WTC11 (cell line): ENCODE measurements at regions not wholly inside any gene's neighbourhood (a gene's known extent, or its start where the extent isn't known, plus 50 kb on each side); places are given as distances from the start of the nearest gene placed in this dataset.

ENCODE experiments used
- ATAC-seq: fragments of 200-7000 bp; cut with Tn5 transposase; 2 replicates; pipeline ENCODE4 v1.10.0; 2021; ENCODE audit warnings: mild to moderate bottlenecking, moderate library complexity
- CTCF ChIA-PET: fragments of 300-600 bp; sonication (Branson Sonifier 250); formaldehyde crosslinking; loops from one replicate; lab custom pipeline; 2021; ENCODE audit warnings: antibody characterized with exemption; lab: Charles Lee
- POLR2A ChIA-PET: fragments of 350-600 bp; sonication (Branson Sonifier 250); formaldehyde crosslinking; loops from one replicate; lab custom pipeline; 2021; ENCODE audit warnings: antibody characterized with exemption; lab: Charles Lee
- DNase-seq: peaks from one replicate; pipeline ENCODE4 v3.0.0; 2021; ENCODE audit warnings: low spot score
- H3K27ac Mint-ChIP-seq: 2 replicates; pipeline ENCODE4 v1.8.0; 2021; ENCODE audit warnings: mixed read lengths
- H3K27me3 Mint-ChIP-seq: 2 replicates; pipeline ENCODE4 v1.8.0; 2021; ENCODE audit warnings: low read depth, mild to moderate bottlenecking, moderate library complexity, mixed read lengths
- H3K36me3 Mint-ChIP-seq: 2 replicates; pipeline ENCODE4 v1.8.0; 2021; ENCODE audit warnings: mixed read lengths
- H3K4me1 Mint-ChIP-seq: 2 replicates; pipeline ENCODE4 v1.8.0; 2022; ENCODE audit warnings: mixed read lengths
- H3K4me3 Mint-ChIP-seq: 2 replicates; pipeline ENCODE4 v1.8.0; 2021; ENCODE audit warnings: mild to moderate bottlenecking, moderate library complexity, mixed read lengths
- H3K9me3 Mint-ChIP-seq: 2 replicates; pipeline ENCODE4 v1.8.0; 2021; ENCODE audit warnings: mixed read lengths
- ATF2 ChIP-seq: sonication (generic); formaldehyde crosslinking; IDR thresholded peaks from 2 replicates; pipeline ENCODE4 v1.8.1; 2022; ENCODE audit warnings: low read depth, missing genetic modification reagents, borderline replicate concordance
- ATF3 ChIP-seq: sonication (generic); formaldehyde crosslinking; conservative IDR thresholded peaks from 2 replicates; pipeline ENCODE4 v1.8.1; 2022; ENCODE audit warnings: mild to moderate bottlenecking, missing genetic modification reagents
- EMX1 ChIP-seq: fragments of 250-450 bp; sonication (Bioruptor Pico); IDR thresholded peaks from 2 replicates; pipeline ENCODE4 v1.8.0; 2021; ENCODE audit warnings: mild to moderate bottlenecking
- MAX ChIP-seq: sonication (generic); formaldehyde crosslinking; IDR thresholded peaks from 2 replicates; pipeline ENCODE4 v1.8.0; 2022; ENCODE audit warnings: mild to moderate bottlenecking, missing genetic modification reagents
- NR3C1 ChIP-seq: sonication (generic); formaldehyde crosslinking; conservative IDR thresholded peaks from 2 replicates; pipeline ENCODE4 v1.8.1; 2023; ENCODE audit warnings: low read depth, mild to moderate bottlenecking, missing genetic modification reagents
- PRRX2 ChIP-seq: fragments of 250-450 bp; sonication (Bioruptor Pico); IDR thresholded peaks from 2 replicates; pipeline ENCODE4 v1.8.0; 2021; ENCODE audit warnings: mild to moderate bottlenecking
- TEAD4 ChIP-seq: sonication (generic); formaldehyde crosslinking; IDR thresholded peaks from 2 replicates; pipeline ENCODE4 v1.8.0; 2022; ENCODE audit warnings: mild to moderate bottlenecking, missing genetic modification reagents
- ZNF138 ChIP-seq: sonication (generic); formaldehyde crosslinking; conservative IDR thresholded peaks from 2 replicates; pipeline ENCODE4 v1.8.1; 2022; ENCODE audit warnings: mild to moderate bottlenecking, moderate library complexity, missing genetic modification reagents
- ZNF416 ChIP-seq: fragments of 250-450 bp; sonication (Bioruptor Pico); IDR thresholded peaks from 2 replicates; pipeline ENCODE4 v1.9.0; 2021; ENCODE audit warnings: mild to moderate bottlenecking, inconsistent platforms
- ZNF423 ChIP-seq: fragments of 250-450 bp; sonication (Bioruptor Pico); IDR thresholded peaks from 2 replicates; pipeline ENCODE4 v2.1.2; 2022; ENCODE audit warnings: mild to moderate bottlenecking, moderate library complexity
- ZNF512 ChIP-seq: sonication (generic); formaldehyde crosslinking; IDR thresholded peaks from 2 replicates; pipeline ENCODE4 v1.8.1; 2022; ENCODE audit warnings: missing genetic modification reagents, borderline replicate concordance

- Mint-ChIP-seq H3K27ac (no peak overlapping the region), H3K9me3 (peaks cover 16% of the 10 kb centered on the region)
- POLR2A ChIA-PET = no interaction called here
- CTCF ChIA-PET = no interaction called here
- TF ChIP-seq ATF2 (CRISPR knock-in tag) = no peak
- TF ChIP-seq, all 79 proteins: peak for 0
- peaks cover 8% of the 10 kb centered on the region for H3K4me1 Mint-ChIP-seq
- ATAC-seq = no peak
- no peak overlapping the region for H3K4me3 Mint-ChIP-seq
- DNase-seq = no peak
- no peaks in the 10 kb centered on the region for H3K27me3 Mint-ChIP-seq
- H3K36me3 Mint-ChIP-seq = no peaks in the 10 kb centered on the region
Measured at GRCh38 chr5:1974501-1975405, 92.0 kb upstream of the IRX4 start.

- Mint-ChIP-seq H3K36me3 (no peaks in the 10 kb centered on the region), H3K27ac (no peak overlapping the region), H3K27me3 (no peaks in the 10 kb centered on the region), H3K4me3 (no peak overlapping the region), H3K4me1 (peaks cover 8% of the 10 kb centered on the region), H3K9me3 (peaks cover 13% of the 10 kb centered on the region)
- ChIA-PET POLR2A (no interaction called here), CTCF (no interaction called here)
- no peak for DNase-seq
- no peak for ATAC-seq
- no peak for TF ChIP-seq ZNF423 (CRISPR knock-in tag)
- no peak for TF ChIP-seq ZNF512 (CRISPR knock-in tag)
- no peak for TF ChIP-seq ATF3
- no peak for TF ChIP-seq PRRX2
- no peak for TF ChIP-seq TEAD4 (CRISPR knock-in tag)
- no peak for TF ChIP-seq NR3C1 (CRISPR knock-in tag)
Measured at GRCh38 chr5:1974081-1974480, 91.4 kb upstream of the IRX4 start.

- ATAC-seq = no peak
- no peak for DNase-seq
- POLR2A ChIA-PET = no interaction called here
Measured at GRCh38 chr5:1973391-1974013, 90.8 kb upstream of the IRX4 start.

GRCh38 chr5:1971944-1972343 lies 89.2 kb upstream of the IRX4 start:
- Mint-ChIP-seq H3K4me3 (no peak overlapping the region), H3K27me3 (no peaks in the 10 kb centered on the region), H3K9me3 (no peaks in the 10 kb centered on the region), H3K36me3 (no peaks in the 10 kb centered on the region), H3K4me1 (peaks cover 16% of the 10 kb centered on the region), H3K27ac (no peak overlapping the region)
- DNase-seq (no peak), ATAC-seq (no peak)
- ChIA-PET POLR2A (no interaction called here), CTCF (no interaction called here)
- TF ChIP-seq ZNF423 (CRISPR knock-in tag) = no peak
- no peak for TF ChIP-seq MAX (CRISPR knock-in tag)
- no peak for TF ChIP-seq EMX1 (CRISPR knock-in tag)
- TF ChIP-seq ZNF138 (CRISPR knock-in tag) = no peak
- TF ChIP-seq PRRX2 = no peak

More at GRCh38 chr5:1973391-1974013, 90.8 kb upstream of the IRX4 start:
- peak overlapping the region; percentile 13; the same call in 1 of the 2 replicates for H3K27ac Mint-ChIP-seq
- no peaks in the 10 kb centered on the region for H3K27me3 Mint-ChIP-seq
- CTCF ChIA-PET = interaction anchor here (1.0 kb wide), 1 partner anchor 178 kb away, joined by 3 read pairs; no protein-coding TSS in a partner anchor
- peaks cover 13% of the 10 kb centered on the region for H3K9me3 Mint-ChIP-seq
- no peak overlapping the region for H3K4me3 Mint-ChIP-seq
- H3K36me3 Mint-ChIP-seq = no peaks in the 10 kb centered on the region
- no peak for TF ChIP-seq ZNF416
- peaks cover 8% of the 10 kb centered on the region for H3K4me1 Mint-ChIP-seq
